ENCODE measurements at regions not wholly inside any gene's neighbourhood (a gene's known extent, or its start where the extent isn't known, plus 50 kb on each side); places are given as distances from the start of the nearest gene placed in this dataset.
"Not testable (repeated sequence)": the region's sequence is repeated elsewhere in the genome, so short reads cannot be mapped to it uniquely, and the experiment has no call there.

GRCh38 chr5:17039170-17039569 is 103.1 kb upstream of the MYO10 start:
- DNase-seq = no peak

- no peak for DNase-seq
Measured at GRCh38 chr5:17042041-17042440, 106.0 kb upstream of the MYO10 start.

- no peak for DNase-seq
Measured at GRCh38 chr5:17046320-17046719, 110.2 kb upstream of the MYO10 start.

GRCh38 chr5:17050236-17050635 is 114.1 kb upstream of the MYO10 start:
- DNase-seq = no peak

- DNase-seq = no peak
Measured at GRCh38 chr5:17054911-17055310, 118.8 kb upstream of the MYO10 start.

- no peak for DNase-seq
Measured at GRCh38 chr5:17056141-17056631, 120.1 kb upstream of the MYO10 start.

- DNase-seq = no peak
Measured at GRCh38 chr5:17058438-17058837, 122.3 kb upstream of the MYO10 start.

- no peak for DNase-seq
Measured at GRCh38 chr5:17061973-17062470, 125.9 kb upstream of the MYO10 start.

- not testable (repeated sequence) for DNase-seq
Measured at GRCh38 chr5:17062741-17063140, 126.7 kb upstream of the MYO10 start.

GRCh38 chr5:17064241-17064640 is 128.2 kb upstream of the MYO10 start:
- no peak for DNase-seq

- DNase-seq = no peak
Measured at GRCh38 chr5:17065458-17065857, 129.4 kb upstream of the MYO10 start.

- DNase-seq = not testable (repeated sequence)
Measured at GRCh38 chr5:17066026-17066425, 129.9 kb upstream of the MYO10 start.

GRCh38 chr5:17067657-17068392 is 131.7 kb upstream of the MYO10 start:
- DNase-seq = no peak

- DNase-seq = no peak
Measured at GRCh38 chr5:17069995-17070511, 134.0 kb upstream of the MYO10 start.

- no peak for DNase-seq
Measured at GRCh38 chr5:17070647-17071046, 134.6 kb upstream of the MYO10 start.

GRCh38 chr5:17075236-17075635 is 139.1 kb upstream of the MYO10 start:
- no peak for DNase-seq

- DNase-seq = no peak
Measured at GRCh38 chr5:17076272-17076671, 140.2 kb upstream of the MYO10 start.

- no peak for DNase-seq
Measured at GRCh38 chr5:17077440-17078233, 139.8 kb upstream of the BASP1 start.

GRCh38 chr5:17079562-17079961 is 137.9 kb upstream of the BASP1 start:
- no peak for DNase-seq

- DNase-seq = no peak
Measured at GRCh38 chr5:17080361-17080760, 137.1 kb upstream of the BASP1 start.

- DNase-seq = no peak
Measured at GRCh38 chr5:17081142-17081541, 136.3 kb upstream of the BASP1 start.

- not testable (repeated sequence) for DNase-seq
Measured at GRCh38 chr5:17083276-17083675, 134.2 kb upstream of the BASP1 start.

- no peak for DNase-seq
Measured at GRCh38 chr5:17087035-17087434, 130.4 kb upstream of the BASP1 start.

GRCh38 chr5:17088051-17088450 is 129.4 kb upstream of the BASP1 start:
- DNase-seq = no peak
